HG02840 (cell line): ENCODE measurements at regions not wholly inside any gene's neighbourhood (a gene's known extent, or its start where the extent isn't known, plus 50 kb on each side); places are given as distances from the start of the nearest gene placed in this dataset.
"Not testable (repeated sequence)": the region's sequence is repeated elsewhere in the genome, so short reads cannot be mapped to it uniquely, and the experiment has no call there.

Source experiments
- ATAC-seq: cut with Tn5 transposase; IDR thresholded peaks from one replicate; pipeline ENCODE4 v1.9.1; 2021; ENCODE audit warnings: mild to moderate bottlenecking, moderate library complexity, moderate number of reproducible peaks; ENCODE audit not compliant: unreplicated experiment, low FRiP score

DNA sequence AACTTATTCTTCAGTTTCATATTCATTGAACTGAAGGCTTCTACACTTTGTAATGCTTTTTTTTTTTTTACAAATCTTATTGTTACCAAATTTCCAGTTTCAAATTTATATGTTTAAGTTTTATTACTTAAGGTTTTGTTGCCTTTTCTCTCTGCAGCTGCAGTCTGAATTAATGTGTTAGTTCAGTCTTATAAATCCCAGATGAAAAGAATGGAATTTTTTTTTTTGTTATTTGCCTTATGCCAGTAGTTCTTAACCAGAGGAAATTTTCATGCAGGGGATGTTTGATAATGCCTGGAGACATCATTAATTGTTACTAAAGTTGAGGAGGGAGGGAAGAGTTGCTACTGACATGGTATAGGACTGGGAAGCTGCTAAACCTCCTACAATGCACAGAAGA, 367.9 kb upstream of the SPRY2 start:
- ATAC-seq, result no peak

DNA sequence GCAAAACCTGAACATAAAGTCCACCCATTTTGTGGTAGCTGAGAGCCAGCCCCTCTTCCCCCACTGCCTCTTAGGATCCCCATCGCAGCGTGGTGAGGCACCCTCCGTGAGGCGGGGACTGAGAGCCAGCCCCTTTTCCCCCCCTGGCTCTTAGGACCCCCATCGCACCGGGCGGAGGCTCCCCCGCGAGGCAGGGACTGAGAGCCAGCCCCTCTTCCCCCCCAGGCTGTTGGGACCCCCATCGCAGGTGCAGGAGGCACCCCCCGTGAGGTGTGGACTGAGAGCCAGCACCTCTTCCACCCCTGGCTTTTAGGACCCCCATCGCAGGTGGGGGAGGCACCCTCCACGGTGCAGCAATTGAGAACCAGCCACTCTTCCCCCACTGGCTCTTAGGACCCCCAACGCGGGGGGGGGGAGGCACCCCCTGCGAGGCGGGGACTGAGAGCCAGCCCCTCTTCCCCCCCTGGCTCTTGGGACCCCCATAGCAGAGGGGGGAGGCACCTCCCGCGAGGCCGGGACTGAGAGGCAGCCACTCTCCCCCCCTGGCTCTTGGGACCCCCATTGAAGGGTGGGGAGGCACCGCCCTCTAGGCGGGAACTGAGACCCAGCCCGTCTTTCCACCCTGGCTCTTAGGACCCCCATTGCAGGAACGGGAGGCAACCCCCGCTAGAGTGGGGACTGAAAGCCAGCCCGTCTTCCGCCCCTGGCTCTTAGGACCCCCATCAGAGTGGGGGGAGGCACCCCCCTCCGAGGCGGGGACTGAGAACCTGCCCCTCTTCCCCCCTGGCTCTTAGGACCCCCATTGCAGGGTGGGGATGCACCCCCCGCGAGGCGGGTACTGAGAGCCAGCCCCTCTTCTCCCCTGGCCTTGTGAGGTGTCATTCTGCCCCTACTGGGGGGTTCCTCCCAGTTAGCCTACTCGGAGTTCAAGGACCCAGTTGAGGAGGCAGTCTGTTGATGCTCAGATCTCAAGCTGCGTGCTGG, 366.4 kb upstream of the SPRY2 start:
- ATAC-seq, result no peak

DNA sequence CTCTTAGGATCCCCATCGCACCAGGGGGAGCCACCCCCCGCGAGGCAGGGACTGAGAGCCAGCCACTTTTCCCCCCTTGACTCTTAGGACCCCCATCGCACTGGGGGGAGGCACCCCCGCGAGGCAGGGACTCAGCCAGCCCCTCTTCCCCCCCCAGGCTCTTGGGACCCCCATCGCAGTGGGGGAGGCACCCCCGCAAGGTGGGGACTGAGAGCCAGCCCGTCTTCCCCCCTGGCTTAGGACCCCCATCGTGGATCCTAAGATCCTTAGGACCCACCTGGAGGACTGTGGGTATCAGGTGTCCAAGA, 365.2 kb upstream of the SPRY2 start:
- ATAC-seq, result no peak

DNA sequence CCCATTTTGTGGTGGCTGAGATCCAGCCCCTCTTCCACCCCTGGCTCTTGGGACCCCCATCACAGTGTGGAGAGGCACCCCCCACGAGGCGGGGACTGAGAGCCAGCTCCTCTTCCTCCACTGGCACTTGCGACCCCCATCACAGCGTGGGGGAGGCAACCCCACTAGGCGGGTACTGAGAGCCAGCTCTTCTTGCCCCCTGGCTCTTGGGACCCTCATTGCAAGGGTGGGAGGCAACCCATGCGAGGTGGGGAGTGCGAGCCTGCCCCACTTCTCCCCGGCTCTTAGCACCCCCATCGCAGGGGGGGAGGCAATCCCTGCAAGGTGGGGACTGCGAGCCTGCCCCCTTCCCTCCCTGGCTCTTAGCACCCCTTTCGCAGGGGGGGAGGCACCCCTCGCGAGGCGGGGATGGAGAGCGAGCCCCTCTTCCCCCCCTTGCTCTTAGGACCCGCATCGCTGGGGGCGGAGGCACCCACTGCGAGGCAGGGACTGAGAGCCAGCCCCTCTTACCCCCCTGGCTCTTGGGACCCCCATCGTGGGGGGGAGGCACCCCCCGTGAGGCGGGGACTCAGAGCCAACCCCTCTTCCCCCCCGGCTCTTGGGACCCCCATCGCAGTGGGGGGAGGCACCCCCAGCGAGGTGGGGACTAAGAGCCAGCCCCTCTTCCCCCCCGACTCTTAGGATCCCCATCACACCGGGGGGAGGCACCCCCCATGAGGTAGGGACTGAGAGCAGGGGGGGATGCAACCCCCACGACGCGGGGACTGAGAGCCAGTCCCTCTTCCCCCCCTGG, 364.6 kb upstream of the SPRY2 start:
- no peak for ATAC-seq

DNA sequence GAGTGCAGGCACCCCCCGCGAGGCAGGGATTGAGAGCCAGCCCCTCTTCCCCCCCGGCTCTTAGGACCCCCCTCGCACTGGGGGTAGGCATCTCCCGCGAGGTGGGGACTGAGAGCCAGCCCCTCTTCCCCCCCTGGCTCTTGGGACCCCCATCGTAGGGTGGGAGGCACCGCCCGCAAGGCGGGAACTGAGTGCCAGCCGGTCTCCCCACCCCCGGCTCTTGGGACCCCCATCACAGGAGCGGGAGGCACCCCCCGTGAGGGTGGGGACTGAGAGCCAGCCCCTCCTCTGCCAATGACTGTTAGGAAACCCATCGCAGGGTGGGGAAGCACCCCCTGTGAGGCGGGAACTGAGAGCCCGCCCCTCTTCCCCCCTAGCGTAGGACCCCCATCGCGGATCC, 363.4 kb upstream of the SPRY2 start:
- no peak for ATAC-seq

DNA sequence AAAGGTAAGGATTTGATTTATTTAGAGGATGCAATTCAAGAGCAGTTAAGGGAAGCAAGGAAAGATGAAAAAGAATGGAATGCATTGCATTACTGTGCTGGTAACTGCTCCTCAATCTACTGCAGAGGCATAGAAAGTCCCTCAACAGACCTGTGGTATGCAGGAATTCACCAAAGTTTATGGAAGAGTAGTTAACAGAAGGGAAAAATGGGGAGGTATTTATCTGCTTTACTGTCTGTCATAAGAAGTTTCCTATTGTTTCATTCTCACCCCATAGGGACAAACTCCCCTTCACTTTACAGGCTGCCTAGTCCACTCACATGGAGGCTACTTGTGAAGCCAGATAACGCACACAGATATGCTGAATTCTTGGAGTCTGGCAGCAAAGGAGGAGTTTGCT, 354.9 kb upstream of the SPRY2 start:
- ATAC-seq, result no peak

DNA sequence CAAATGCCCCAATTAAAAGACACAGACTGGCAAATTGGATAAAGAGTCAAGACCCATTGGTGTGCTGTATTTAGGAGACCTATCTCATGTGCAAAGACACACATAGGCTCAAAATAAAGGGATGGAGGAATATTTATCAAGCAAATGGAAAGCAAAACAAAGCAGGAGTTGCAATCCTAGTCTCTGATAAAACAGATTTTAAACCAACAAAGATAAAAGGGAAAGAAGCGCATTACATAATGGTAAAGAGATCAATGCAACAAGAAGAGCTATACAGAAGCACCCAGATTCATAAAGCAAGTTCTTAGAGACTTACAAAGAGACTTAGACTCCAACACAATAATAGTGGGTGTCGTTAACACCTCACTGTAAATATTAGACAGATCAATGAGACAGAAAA, 350.9 kb upstream of the SPRY2 start:
- not testable (repeated sequence) for ATAC-seq

DNA sequence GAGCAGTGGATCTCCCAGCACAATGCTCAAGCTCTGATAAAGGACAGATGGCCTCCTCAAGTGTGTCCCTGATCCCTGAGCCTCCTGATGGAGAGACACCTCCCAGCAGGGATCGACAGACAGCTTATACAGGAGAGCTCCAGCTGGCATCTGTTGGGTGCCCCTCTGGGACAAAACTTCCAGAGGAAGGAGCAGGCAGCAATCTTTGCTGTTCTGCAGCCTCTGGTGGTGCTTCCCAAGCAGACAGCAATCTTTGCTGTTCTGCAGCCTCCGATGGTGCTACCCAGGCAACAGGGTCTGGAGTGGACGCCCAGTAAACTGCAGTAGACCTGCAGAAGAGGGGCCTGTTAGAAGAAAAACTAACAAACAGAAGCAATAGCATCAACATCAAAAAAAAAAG, 349.3 kb upstream of the SPRY2 start:
- no peak for ATAC-seq

DNA sequence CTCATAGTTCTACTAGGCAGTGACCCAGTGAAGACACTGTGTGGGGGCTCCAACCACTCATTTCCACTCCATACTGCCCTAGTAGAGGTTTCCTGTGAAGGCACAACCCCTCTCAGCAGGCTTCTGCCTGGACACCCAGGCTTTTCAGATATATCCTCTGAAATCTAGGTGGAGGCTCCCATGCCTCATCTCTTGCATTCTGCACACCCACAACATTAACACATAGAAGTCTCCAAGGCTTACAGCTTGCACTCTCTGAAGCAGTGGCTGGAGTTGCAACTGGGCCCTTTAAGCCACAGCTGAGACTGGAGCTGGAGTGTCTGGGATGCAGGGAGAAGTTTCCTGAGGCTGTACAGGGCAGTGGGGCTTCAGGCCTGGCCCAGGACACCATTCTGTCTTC, 347.7 kb upstream of the SPRY2 start:
- no peak for ATAC-seq

DNA sequence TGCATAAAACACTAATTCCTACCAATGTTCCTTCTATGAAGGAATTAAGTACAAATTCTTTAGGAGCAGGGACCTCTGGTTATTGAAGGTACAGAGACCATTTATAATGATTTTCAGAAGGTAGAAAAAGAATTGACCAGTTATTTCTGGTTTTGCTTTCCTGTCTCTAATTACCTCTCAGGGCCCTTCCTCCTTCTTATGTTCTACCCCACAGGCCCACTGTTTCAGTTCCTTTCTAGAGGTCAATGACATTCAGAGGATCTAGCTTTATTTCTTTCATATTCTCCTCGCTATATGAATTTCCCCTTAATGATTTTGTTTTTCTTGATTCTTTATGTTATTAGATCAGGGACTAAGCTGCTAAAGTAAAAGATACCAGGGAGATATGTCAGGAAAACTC, 345.0 kb upstream of the SPRY2 start:
- ATAC-seq, result no peak

DNA sequence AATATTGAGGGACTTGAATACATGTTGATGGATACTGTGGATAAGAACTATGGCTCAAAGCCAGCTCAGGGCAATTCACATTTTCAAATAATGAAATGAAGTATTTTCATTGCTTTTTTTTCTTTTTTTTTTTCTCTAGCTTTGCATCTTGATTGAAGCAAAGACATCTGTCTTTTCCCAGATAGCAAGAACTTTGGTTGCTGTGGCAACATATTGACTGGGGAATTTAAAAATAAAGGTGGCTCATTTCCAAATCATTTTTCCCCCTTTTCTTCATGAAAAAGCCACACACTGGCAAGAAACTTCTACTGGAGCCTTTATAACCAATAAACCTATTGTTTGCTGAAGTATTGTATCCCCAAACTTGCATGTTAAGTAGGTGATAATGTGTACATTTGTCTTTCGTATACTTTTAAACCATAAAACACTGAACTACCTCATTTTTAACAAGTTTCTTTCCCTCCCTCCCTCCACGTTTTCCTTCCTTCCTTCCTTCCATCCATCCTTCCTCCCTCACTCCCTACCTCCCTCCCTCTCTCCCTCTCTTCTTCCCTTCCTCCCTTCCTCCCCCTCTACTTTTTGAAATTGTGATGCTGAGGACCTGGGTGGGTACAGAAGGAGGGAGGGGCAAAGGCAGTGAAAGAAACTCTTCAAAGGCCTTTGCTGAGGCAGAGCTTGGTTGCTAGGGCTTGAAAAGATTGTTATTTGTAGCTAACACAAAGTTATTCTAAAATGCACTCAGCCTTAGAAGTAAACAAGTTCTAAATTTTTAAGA, 343.5 kb upstream of the SPRY2 start:
- no peak for ATAC-seq

DNA sequence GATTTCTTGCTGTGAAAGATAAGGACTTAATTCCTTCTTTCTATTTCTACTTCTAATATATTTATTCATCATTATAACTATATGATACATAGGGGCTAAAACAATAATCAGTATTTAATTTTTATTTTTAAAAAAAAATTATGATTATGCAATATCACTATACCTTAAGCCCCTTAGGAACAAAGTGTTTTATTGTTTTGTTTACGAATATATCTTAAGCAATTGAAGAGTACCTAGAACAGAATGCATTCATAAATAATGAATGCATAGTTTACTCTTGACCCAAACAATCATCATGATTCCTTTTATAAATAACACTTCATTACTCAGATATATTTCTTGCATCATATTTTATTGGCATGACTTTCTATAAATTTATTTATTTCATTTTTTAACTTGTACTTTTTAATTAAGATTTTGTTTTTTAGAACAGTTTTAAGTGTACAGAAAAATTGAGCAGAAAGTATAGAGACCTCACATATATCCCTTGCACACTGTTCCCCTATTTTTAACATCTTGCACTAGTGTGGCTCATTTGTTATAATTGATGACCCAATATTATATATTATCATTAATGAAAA, 339.9 kb upstream of the SPRY2 start:
- no peak for ATAC-seq

DNA sequence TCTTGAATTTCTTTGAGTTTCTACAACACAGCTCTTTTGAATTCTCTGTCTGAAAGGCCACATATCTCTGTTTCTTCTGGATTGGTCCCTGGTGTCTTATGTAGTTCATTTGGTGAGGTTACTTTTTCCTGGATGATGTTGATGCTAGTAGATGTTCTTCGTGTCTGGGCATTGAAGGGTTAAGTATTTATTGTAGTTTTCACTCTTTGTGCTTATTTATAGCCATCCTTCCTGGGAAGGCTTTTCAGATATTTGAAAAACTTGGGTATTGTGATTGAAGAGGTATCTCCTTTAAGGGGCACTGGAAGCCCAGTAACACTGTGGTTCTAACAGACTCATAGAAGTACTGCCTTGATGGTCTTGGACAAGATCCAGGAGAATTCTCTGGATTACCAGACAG, 338.5 kb upstream of the SPRY2 start:
- no peak for ATAC-seq

DNA sequence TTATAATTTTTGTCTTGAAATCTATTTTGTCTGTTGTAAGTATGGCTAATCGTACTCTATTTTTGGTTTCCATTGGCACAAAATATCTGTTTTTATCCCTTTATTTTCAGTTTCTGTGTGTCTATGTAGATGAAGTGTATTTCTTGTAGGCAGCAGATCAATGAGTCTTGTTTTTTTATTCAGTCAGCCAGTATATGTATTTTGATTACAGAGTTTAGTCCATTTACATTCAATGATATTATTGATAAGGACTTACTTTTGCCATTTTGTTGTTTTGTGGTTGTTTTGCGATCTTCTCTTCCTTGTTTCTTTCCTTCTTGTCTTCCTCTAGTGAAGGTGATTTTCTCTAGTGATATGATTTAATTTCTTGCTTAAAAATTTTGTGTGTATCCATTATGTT, 336.3 kb upstream of the SPRY2 start:
- no peak for ATAC-seq

DNA sequence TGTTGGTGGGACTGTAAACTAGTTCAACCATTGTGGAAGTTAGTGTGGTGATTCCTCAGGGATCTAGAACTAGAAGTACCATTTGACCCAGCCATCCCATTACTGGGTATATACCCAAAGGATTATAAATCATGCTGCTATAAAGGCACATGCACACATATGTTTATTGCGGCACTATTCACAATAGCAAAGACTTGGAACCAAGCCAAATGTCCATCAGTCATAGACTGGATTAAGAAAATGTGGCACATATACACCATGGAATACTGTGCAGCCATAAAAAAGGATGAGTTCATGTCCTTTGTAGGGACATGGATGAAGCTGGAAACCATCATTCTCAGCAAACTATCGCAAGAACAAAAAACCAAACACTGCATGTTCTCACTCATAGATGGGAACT, 334.5 kb upstream of the SPRY2 start:
- ATAC-seq, result not testable (repeated sequence)

DNA sequence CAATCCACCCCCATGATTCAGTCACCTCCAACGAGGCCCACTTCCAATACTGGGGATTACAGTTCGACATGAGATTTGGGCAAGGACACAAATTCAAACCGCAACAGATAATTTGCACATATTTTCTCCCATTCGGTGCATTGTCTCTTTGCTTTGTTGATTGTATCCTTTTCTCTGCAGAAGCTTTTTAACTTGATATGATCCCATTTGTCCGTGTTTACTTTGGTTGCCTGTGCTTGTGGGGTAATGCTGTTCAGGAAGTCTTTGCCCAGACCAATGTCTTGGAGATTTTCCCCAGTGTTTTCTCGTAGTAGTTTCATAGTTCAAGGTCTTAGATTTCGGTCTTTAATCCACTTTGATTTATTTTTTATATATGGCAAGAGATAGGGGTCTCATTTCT, 330.8 kb upstream of the SPRY2 start:
- no peak for ATAC-seq

DNA sequence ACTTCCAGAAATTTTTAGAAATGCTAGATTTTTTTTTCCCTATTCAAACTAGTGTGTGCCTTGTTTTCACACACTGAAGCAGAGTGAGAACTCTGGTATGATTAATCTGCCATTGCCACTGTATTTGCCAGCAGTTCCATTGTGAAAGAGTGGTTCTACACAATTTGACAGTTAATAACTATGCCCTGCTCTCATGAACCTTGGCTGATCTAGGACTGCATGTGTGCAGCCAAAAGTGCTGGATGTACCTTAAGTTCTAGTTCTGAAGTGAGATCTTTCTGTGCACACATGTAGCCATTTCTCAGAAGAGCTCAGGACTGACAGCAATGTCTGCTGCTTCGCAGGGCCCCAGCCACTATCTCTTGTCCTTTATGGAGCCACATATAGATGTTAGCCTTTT, 328.2 kb upstream of the SPRY2 start:
- ATAC-seq, result no peak

DNA sequence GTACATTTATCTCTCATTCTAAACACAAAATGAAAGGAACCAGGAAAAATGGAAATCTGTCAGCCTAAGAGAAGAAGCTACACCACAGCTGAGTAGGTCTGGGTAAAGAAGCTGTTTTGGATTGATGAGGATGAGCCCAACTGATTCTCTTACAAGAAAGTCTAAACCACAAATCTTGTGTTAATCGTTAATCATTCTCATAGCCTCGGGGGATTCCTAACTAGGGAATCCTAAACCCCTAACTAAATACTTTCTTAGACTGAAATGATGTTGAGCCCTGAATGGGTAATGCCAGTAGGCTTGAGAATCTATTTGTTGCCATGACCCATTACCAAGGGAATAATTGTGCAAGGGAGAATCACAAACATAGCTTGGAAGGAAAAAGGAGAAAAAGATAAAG, 327.5 kb upstream of the SPRY2 start:
- no peak for ATAC-seq

DNA sequence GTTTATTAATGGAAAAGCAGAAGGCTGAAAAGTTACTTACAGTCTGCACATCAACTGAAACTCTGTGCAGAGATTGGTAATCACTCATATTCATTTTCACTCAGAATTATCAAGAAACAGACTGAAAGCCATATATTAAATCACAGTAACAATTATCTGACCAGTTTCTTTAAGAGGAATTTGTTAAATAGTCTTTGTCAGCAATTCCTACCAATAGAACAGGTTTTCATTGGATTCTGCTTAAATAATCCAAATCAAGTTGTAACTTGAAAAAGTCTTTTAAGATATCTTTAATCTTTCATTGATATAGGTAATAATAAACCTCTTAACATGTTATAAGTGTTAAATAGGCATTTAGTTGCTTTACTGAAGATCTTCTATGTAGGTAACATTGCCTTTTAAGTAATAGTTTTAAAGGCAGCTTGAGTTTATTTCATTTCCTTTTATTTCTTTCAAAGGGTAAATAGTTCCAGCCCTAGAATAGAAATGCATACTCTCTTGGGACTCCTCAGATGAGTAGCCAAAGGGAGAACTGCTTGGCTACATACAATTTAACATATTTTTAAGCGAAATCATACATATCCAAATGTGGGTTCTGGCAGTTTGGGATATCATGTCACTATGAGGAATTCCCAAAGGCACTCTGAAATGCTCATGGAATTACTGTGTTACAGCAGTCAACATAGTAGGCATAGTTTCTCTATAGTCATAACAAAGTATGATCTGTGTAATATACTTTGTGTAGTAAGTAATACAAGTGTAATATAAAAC, 326.0 kb upstream of the SPRY2 start:
- no peak for ATAC-seq

DNA sequence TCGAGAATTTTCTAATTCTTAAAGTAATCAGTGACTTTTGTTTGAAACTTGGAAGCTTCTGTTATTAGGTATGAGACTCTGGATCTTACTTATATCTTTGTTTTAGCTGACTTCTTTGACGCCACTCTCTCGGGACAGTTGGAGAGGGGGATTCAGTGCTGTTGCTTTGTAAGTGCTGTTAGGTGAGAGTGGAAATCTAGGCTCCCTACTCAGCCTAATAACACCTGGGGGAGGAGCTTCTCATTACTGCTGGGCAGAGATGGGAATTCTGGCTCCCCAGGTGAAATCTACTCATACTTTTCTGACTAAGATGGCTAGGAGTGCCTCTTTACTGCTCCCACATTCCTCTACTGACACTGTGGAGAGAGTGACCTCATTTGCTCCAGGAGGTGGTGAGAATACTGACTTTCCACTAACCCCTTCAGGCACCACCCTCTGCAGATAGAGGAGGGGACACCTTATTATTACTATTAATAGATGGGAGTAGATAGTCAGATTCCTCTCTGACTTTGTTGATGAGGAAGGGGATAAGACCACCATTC, 324.9 kb upstream of the SPRY2 start:
- no peak for ATAC-seq
